Fibroblast of upper back skin (primary cell): ENCODE measurements at regions not wholly inside any gene's neighbourhood (a gene's known extent, or its start where the extent isn't known, plus 50 kb on each side); places are given as distances from the start of the nearest gene placed in this dataset.
A peak's percentile ranks its signal among the peaks of the same experiment; 100 is the strongest.
"Not testable (repeated sequence)": the region's sequence is repeated elsewhere in the genome, so short reads cannot be mapped to it uniquely, and the experiment has no call there.

Source experiments
- DNase-seq: peaks from one replicate; pipeline ENCODE4 v3.0.0-alpha.2; 2013

DNA sequence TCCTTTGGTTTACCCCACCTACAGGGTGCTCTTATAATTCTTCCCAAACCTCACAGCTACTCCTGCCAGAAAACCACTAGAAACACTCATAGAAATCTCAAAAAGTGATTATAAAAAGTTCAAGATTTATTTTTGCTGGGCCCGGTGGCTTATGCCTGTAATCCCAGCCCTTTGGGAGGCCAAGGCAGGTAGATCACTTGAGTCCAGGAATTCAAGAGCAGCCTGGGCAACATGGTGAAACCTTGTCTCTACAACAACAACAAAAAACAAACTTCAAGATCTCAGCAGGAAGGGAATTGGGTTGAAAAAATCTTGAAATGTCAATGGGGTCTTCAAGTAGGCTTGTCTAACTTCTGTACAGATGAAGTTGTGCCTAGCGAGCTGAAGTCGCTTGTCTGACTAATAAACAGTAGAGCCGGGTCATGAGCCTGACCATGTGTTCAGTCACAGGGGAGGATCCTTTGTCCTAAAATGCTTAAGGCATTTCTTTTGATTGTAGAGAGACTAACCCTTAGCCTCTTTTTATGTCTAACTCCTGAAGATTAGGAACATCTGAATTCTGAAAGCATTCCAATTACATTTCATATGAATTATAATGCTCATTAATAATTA is 124.6 kb downstream of the NOC3L start:
- no peak for DNase-seq

- no peak for DNase-seq
Observed at GRCh38 chr10:94239696-94240095, 123.0 kb downstream of the NOC3L start.

DNA sequence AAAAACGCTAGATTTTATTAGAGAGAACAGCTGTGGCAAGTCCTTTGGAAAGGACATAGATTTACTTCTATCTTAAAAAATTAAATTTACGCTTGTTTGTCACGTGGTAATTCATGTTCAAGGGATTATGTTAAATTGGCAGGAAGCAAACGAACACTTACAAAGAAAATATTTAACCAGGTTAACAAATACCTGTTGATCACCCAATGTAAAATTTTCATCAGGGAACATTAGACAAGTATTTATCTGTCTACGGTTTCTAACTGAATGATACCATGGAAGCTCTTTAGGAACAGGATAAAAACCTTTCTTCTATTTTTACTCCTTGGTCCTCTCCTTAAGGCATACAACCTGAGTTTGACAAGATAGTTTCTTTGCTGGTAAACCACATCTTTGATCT is 122.2 kb downstream of the NOC3L start:
- no peak for DNase-seq

DNA sequence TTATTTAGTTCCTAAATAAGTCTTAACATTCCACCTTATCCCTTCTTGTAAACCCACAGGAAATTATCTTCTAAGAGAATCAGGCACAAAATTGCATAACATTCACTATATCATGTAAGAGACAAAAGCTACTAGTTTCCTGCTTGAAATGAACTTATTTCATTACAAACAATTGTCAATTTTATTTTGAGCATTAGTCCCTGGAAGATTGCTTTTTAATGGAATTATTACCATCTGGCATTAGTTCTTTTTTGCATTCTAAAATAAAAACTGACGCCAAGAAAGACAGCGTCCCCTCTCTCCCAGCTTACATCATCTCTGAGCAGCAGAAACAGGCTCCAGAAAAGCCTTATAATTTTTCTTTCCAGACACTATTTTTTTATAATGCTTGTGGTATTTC is 121.8 kb downstream of the NOC3L start:
- DNase-seq, result no peak

DNA sequence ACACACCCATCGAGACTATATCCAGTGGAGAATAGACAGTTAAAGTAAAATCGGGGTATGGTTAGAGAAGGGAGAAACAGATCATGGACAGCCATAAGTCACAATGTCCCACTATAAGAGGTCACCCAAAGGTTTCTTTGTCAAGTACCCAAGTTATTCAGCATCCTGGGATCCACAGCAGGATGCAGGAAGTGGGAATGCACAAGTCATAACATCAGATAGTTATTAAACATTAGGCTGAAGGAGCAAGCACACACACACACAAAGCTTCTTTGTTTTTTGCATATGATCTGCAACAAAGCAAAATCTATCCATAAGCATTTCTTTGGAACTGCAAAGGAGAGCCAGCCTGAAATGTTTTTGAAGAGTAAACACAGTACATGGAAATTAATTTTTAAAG is 111.6 kb downstream of the NOC3L start:
- no peak for DNase-seq

DNA sequence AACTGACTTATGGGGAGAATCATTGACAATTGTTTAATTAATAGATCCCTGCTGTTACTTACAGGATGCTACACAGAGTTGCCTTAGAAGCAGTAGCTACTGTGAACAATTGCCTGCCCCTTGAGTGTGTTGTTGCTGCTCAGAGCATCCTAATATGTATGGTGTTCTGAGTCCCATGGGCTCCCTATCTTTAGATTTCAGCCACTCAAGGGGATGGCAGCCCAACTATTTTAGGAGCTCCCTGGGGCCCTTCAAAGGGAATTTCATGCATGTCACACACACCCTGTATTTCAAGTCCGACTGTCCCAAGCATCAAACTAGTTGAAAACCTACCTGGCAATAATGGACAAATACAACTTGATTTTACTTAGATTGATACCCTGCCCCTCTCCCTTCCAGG is 111.2 kb downstream of the NOC3L start:
- no peak for DNase-seq

- DNase-seq, result not testable (repeated sequence)
Observed at GRCh38 chr10:94257407-94257806, 105.3 kb downstream of the NOC3L start.

- no peak for DNase-seq
Observed at GRCh38 chr10:94260455-94260854, 102.3 kb downstream of the NOC3L start.

DNA sequence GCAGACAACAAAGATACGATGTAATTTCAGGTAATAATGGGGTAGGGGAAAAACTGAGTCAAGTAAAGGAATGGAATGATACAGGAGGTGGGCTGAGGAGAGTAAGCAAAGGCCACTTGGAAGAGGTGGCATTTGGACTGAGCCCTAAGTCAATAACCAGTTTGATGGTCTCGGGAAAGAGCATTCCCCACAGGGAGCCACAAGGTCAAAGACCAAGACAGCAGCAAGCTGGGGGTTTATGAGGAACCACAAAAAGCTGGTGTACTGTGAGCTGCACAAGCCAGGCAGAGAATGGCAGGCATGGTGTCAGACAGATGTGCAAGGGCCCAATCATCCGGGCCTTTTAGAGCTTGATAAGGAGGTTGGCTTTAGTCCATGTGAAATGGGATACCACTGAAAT is 98.7 kb downstream of the NOC3L start:
- DNase-seq, result no peak

GRCh38 chr10:94266091-94266490 is 96.6 kb downstream of the NOC3L start:
- DNase-seq, result no peak

DNA sequence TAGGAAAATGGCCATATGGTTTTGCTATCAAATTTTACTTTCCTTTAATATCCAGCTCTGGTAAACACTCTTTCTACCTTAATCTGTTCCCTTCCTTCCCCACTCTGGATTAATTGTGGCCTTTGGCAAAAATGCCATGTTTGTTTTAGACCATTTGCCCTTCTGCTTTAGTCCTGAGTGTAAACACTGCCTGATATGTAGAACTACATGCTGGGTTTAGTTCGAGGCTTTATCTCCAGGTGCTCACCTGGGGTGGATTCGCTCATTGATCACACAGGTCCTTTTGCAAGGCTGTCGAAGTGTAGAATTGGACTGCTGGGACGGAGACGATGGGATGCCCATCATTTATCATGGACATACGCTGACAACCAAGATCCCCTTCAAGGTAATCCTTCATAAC is 94.1 kb downstream of the NOC3L start:
- DNase-seq, result no peak

DNA sequence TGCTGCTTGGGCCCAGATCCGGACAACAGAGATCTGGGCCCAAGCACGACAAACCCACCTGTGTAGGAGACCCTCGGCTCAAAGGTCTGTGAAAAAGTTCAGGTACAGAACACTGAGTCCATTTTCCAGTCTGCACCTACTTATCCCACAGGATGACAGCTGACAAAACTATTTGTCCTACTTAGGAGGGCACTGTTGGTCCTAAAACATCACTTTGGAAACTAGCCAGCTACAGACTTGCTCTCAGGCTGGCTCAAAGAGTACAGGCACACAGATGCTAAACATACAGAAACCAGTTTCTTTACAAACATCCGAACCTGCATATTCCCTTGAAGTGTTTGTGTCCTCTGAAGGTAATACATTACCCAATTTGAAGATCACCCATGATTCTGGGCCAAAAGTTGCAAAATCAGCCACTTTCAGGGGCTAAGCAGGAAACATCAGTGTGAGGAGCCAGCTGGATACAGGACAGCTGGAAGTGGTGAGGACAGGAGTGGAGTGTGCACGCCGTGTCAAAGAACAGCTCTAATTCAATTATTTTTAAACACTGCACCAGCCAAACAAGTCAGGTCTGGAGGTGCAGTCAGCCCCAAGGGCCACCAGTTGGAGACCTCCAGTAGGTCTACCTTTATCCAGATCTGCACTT is 88.5 kb downstream of the NOC3L start:
- peak; percentile 5 for DNase-seq

DNA sequence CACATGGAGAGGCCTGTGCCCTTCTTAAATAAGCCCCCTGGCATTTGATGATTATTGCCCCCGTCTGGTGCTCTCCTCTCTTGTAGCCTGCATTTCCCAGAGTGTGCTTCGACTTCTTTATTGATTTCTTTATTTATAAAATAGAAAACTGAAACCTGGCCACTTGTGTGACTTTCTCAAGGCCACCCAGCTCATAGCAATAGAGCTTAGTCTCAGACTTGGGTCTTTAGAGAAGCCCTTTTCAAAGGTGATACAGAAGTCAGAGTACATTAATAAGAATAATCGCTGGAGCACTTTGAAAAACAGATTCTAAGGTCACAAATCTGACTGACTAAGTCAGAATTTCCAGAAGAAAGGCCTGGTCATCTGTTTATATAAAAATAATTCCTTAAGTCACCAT is 86.6 kb downstream of the NOC3L start:
- DNase-seq, result no peak

DNA sequence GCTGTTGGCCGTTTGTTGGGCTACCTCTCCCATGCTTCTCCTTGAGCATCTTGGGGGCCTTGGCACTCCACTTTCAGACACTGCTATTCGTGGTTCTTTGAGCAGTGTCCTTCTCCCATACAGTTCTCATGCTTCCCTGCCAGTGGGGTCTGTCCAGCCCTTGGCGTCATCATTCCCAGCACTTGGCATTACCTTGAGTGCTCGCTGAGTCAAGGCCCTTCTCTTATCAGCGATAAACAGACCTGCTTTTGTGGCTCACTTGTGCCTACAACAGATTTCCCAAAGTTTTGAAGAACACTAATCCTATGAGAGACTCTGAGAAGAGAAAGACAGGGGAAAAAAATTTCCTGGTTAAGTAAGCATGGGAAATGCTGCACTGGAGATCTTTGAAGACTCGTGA is 85.3 kb downstream of the NOC3L start:
- no peak for DNase-seq

DNA sequence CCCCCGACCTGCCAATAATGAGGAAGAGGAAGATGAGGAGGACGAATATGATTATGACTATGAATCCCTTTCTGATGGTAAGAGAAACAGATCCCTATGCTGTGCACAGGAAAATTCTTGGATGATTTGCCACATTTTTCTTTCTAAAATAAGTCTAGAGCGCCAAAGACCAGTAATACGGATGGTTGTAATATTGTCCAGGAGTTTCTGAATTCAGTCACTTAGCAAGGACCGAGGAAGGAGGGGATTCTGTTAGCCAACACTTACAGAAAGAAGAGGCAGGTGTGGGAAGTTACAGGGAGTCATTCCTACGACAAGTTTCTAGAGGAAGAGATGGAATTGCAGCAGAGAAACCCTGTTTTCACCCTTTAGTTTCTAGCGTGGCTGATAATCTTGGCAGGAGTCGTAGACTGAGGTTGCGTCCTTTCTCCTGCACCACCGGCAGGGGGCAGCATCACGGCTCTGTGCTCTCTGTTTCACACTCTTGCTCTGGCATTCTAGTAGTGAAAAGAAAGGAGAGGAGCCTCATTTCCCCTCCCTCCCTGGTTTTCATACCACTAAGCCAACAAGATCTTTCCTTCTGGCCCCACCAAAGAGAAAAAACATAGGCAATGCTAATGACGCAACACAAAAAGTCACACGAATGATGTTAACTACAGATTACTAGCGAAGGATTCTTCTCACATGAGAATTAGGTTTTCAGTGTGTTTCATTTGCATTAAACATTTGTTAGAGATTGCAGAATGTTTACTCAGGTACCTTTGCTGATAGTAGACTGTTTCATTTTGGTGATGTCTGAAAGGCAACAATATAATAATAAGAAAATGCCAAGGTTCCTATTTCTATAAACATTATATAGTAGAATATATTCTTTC is 82.7 kb downstream of the NOC3L start:
- DNase-seq, result peak; percentile 60

- no peak for DNase-seq
Observed at GRCh38 chr10:94281654-94282053, 81.1 kb downstream of the NOC3L start.

- no peak for DNase-seq
Observed at GRCh38 chr10:94282369-94282768, 80.4 kb downstream of the NOC3L start.
